Ureter (tissue), 1 donor: ENCODE measurements at regions not wholly inside any gene's neighbourhood (a gene's known extent, or its start where the extent isn't known, plus 50 kb on each side); places are given as distances from the start of the nearest gene placed in this dataset.

Experiments used
- DNase-seq: peaks from one replicate; pipeline ENCODE4 v3.0.0-alpha.2; 2020; ENCODE audit warnings: low spot score
- donor health status: DM: yes; HTN: yes; CAD: no.

GRCh38 chr9:99699396-99699795, 122.3 kb upstream of the NR4A3 start:
- no peak for DNase-seq

- DNase-seq = no peak
Measured at GRCh38 chr9:99712214-99712613, 109.5 kb upstream of the NR4A3 start.

- DNase-seq = no peak
Measured at GRCh38 chr9:99713838-99714306, 107.8 kb upstream of the NR4A3 start.

GRCh38 chr9:99718631-99719030, 103.1 kb upstream of the NR4A3 start:
- DNase-seq = no peak

GRCh38 chr9:99720455-99721050, 101.1 kb upstream of the NR4A3 start:
- no peak for DNase-seq

GRCh38 chr9:99721898-99722297, 99.8 kb upstream of the NR4A3 start:
- no peak for DNase-seq

- no peak for DNase-seq
Measured at GRCh38 chr9:99722877-99723276, 98.8 kb upstream of the NR4A3 start.

- DNase-seq = no peak
Measured at GRCh38 chr9:99724640-99725039, 97.0 kb upstream of the NR4A3 start.

- no peak for DNase-seq
Measured at GRCh38 chr9:99725852-99726251, 95.8 kb upstream of the NR4A3 start.

GRCh38 chr9:99726758-99727157, 94.9 kb upstream of the NR4A3 start:
- no peak for DNase-seq

- no peak for DNase-seq
Measured at GRCh38 chr9:99730062-99730461, 91.6 kb upstream of the NR4A3 start.

- DNase-seq = no peak
Measured at GRCh38 chr9:99731950-99732349, 89.7 kb upstream of the NR4A3 start.

GRCh38 chr9:99732715-99733114, 89.0 kb upstream of the NR4A3 start:
- no peak for DNase-seq

- DNase-seq = no peak
Measured at GRCh38 chr9:99735041-99735440, 86.6 kb upstream of the NR4A3 start.

GRCh38 chr9:99736291-99736690, 85.4 kb upstream of the NR4A3 start:
- DNase-seq = no peak

GRCh38 chr9:99737649-99738048, 84.0 kb upstream of the NR4A3 start:
- DNase-seq = no peak

- no peak for DNase-seq
Measured at GRCh38 chr9:99743006-99743405, 78.7 kb upstream of the NR4A3 start.

GRCh38 chr9:99743455-99743854, 78.2 kb upstream of the NR4A3 start:
- DNase-seq = no peak

GRCh38 chr9:99744132-99744531, 77.6 kb upstream of the NR4A3 start:
- no peak for DNase-seq

GRCh38 chr9:99745085-99745484, 76.6 kb upstream of the NR4A3 start:
- no peak for DNase-seq

- no peak for DNase-seq
Measured at GRCh38 chr9:99746406-99746805, 75.3 kb upstream of the NR4A3 start.

GRCh38 chr9:99748266-99748665, 73.4 kb upstream of the NR4A3 start:
- DNase-seq = no peak

- DNase-seq = no peak
Measured at GRCh38 chr9:99748676-99749075, 73.0 kb upstream of the NR4A3 start.

GRCh38 chr9:99749641-99750040, 72.0 kb upstream of the NR4A3 start:
- DNase-seq = no peak
